ENCODE measurements at regions not wholly inside any gene's neighbourhood (a gene's known extent, or its start where the extent isn't known, plus 50 kb on each side); places are given as distances from the start of the nearest gene placed in this dataset.

DNA sequence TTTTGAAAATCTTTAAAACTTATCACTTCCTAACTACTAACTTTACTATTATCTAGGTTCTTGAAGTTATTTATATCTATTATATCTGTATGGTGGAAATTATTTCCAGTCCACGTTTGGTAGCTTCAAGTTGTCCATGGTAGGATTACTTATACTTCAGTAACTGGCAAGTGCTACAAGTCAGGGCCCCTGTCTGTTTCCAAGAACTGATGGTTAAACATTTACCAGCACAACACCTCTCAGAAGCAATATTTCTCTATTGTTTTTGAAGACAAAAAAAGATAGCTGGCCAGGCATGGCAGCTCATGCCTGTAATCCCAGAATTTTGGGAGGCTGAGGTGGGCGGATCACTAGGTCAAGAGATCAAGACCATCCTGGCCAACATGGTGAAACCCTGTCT, 240.4 kb upstream of the RHOBTB1 start:
- Histone ChIP-seq H3K4me3 (replicated peaks in 1 of 3; ENCODE audit: low read depth in 2 of 3, low read length in 3 of 3) (no peak overlapping the region), H3K9me3 (replicated peaks in 1 of 2; ENCODE audit: control insufficient read depth in 1 of 2, insufficient read depth in 1 of 2, low read length in 2 of 2) (no peaks in the 10 kb centered on the region), H3K4me1 (ENCODE audit: control insufficient read depth in 1 of 2, insufficient read depth in 2 of 2, low read length in 2 of 2) (no peaks in the 10 kb centered on the region), H3K4me2 (replicated peaks; ENCODE audit: extremely low read depth, low read length, poor library complexity, severe bottlenecking) (no peak overlapping the region), H3K27me3 (ENCODE audit: control insufficient read depth in 2 of 2, insufficient read depth in 2 of 2, low read length in 2 of 2) (no peaks in the 10 kb centered on the region), H3K79me2 (ENCODE audit: insufficient read depth, low read length) (no peaks in the 10 kb centered on the region), H3K27ac (ENCODE audit: low read depth in 1 of 2, low read length in 2 of 2) (no peak overlapping the region), H2AFZ (ENCODE audit: insufficient read depth, low read depth, low read length, poor library complexity, severe bottlenecking) (no peak overlapping the region), H4K20me1 (ENCODE audit: insufficient read depth, low read length) (no peaks in the 10 kb centered on the region), H3K9ac (ENCODE audit: insufficient read depth, low read length, poor library complexity, severe bottlenecking) (no peak overlapping the region), H3K36me3 (replicated peaks in 1 of 2; ENCODE audit: control insufficient read depth in 1 of 2, insufficient read depth in 2 of 2, low read length in 2 of 2) (no peaks in the 10 kb centered on the region)
- Mint-ChIP-seq H3K36me3 (no peaks in the 10 kb centered on the region), H3K9me3 (peaks cover 0 to 5% (median 0%) of the 10 kb centered on the region in 7 donors), H3K4me1 (no peaks in the 10 kb centered on the region), H3K4me3 (no peak overlapping the region), H3K27me3 (ENCODE audit: low read depth in 3 of 3) (no peaks in the 10 kb centered on the region), H3K27ac (no peak overlapping the region)
- DNase-seq = no peak
- WGBS (ENCODE audit: insufficient coverage) = 100% methylated on average over 1 of the region's 2 CpGs
- TF ChIP-seq, protein P1, sequence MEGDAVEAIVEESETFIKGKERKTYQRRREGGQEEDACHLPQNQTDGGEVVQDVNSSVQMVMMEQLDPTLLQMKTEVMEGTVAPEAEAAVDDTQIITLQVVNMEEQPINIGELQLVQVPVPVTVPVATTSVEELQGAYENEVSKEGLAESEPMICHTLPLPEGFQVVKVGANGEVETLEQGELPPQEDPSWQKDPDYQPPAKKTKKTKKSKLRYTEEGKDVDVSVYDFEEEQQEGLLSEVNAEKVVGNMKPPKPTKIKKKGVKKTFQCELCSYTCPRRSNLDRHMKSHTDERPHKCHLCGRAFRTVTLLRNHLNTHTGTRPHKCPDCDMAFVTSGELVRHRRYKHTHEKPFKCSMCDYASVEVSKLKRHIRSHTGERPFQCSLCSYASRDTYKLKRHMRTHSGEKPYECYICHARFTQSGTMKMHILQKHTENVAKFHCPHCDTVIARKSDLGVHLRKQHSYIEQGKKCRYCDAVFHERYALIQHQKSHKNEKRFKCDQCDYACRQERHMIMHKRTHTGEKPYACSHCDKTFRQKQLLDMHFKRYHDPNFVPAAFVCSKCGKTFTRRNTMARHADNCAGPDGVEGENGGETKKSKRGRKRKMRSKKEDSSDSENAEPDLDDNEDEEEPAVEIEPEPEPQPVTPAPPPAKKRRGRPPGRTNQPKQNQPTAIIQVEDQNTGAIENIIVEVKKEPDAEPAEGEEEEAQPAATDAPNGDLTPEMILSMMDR (IDR thresholded peaks at IDR 0.05) = no peak
- intact Hi-C loops (cut with micrococcal nuclease) = no loop called here

DNA sequence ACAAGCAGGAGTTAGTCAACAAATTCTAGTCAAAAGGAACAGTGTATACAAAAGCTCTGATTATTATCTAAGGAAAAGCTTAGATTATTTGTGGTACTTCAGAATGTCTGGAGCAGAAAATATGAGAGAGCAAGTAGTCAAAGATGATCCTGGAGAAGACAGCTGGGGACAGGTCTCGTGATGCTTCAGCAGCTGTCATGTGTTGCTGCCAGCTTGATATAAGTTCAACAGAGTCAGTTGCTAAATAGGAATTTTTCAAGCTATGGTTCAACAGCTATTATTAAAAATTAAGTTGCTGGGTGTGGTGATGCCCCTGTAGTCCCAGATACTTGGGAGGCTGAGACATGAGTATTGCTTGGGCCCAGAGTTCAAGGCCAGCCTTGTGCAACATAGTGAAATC, 240.0 kb upstream of the RHOBTB1 start:
- no peaks in the 10 kb centered on the region for H3K27me3 Mint-ChIP-seq (ENCODE audit: low read depth in 3 of 3)
- H3K4me3 Mint-ChIP-seq = no peak overlapping the region
- no peaks in the 10 kb centered on the region for H3K36me3 Mint-ChIP-seq
- intact Hi-C loops (cut with micrococcal nuclease) = no loop called here
- WGBS (ENCODE audit: insufficient coverage) = 67% methylated on average over 1 of the region's 1 CpG
- no peaks in the 10 kb centered on the region for H4K20me1 ChIP-seq (ENCODE audit: insufficient read depth, low read length)
- no peaks in the 10 kb centered on the region for H3K4me1 Mint-ChIP-seq
- H3K4me3 ChIP-seq (replicated peaks in 1 of 3; ENCODE audit: low read depth in 2 of 3, low read length in 3 of 3) = no peak overlapping the region
- no peak overlapping the region for H3K27ac Mint-ChIP-seq
- no peak overlapping the region for H2AFZ ChIP-seq (ENCODE audit: insufficient read depth, low read depth, low read length, poor library complexity, severe bottlenecking)
- H3K9ac ChIP-seq (ENCODE audit: insufficient read depth, low read length, poor library complexity, severe bottlenecking) = no peak overlapping the region
- DNase-seq = no peak
- peaks cover 0 to 5% (median 0%) of the 10 kb centered on the region in 7 donors for H3K9me3 Mint-ChIP-seq
- TF ChIP-seq, protein P1 (IDR thresholded peaks at IDR 0.05) = no peak
- H3K4me2 ChIP-seq (replicated peaks; ENCODE audit: extremely low read depth, low read length, poor library complexity, severe bottlenecking) = no peak overlapping the region
- no peaks in the 10 kb centered on the region for H3K36me3 ChIP-seq (replicated peaks in 1 of 2; ENCODE audit: control insufficient read depth in 1 of 2, insufficient read depth in 2 of 2, low read length in 2 of 2)
- H3K79me2 ChIP-seq (ENCODE audit: insufficient read depth, low read length) = no peaks in the 10 kb centered on the region
- H3K9me3 ChIP-seq (replicated peaks in 1 of 2; ENCODE audit: control insufficient read depth in 1 of 2, insufficient read depth in 1 of 2, low read length in 2 of 2) = no peaks in the 10 kb centered on the region
- H3K27ac ChIP-seq (ENCODE audit: low read depth in 1 of 2, low read length in 2 of 2) = no peak overlapping the region
- H3K27me3 ChIP-seq (ENCODE audit: control insufficient read depth in 2 of 2, insufficient read depth in 2 of 2, low read length in 2 of 2) = no peaks in the 10 kb centered on the region
- H3K4me1 ChIP-seq (ENCODE audit: control insufficient read depth in 1 of 2, insufficient read depth in 2 of 2, low read length in 2 of 2) = no peaks in the 10 kb centered on the region

Measured in CD14-positive monocyte (primary cell).